ENCODE measurements at regions not wholly inside any gene's neighbourhood (a gene's known extent, or its start where the extent isn't known, plus 50 kb on each side); places are given as distances from the start of the nearest gene placed in this dataset.

DNA sequence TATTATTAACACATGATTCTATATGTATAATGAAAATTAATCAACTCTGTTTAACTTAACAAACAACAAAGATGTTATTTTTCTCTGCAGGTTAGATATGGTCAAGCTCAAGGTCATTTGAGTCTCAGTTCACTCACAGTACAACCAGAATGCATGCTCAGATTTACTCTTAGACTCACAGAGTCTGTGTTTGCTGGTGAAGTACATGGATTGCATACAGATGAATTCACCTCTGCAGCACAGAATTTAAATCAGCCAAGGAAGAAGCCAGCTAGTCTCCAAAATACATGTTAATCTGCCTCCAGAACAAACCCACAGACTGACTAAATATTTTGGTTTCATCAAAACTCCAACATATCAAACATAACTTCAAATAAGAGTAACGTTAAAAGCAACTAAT is 424.5 kb downstream of the RAD51AP2 start:
- TF ChIP-seq, protein P1, sequence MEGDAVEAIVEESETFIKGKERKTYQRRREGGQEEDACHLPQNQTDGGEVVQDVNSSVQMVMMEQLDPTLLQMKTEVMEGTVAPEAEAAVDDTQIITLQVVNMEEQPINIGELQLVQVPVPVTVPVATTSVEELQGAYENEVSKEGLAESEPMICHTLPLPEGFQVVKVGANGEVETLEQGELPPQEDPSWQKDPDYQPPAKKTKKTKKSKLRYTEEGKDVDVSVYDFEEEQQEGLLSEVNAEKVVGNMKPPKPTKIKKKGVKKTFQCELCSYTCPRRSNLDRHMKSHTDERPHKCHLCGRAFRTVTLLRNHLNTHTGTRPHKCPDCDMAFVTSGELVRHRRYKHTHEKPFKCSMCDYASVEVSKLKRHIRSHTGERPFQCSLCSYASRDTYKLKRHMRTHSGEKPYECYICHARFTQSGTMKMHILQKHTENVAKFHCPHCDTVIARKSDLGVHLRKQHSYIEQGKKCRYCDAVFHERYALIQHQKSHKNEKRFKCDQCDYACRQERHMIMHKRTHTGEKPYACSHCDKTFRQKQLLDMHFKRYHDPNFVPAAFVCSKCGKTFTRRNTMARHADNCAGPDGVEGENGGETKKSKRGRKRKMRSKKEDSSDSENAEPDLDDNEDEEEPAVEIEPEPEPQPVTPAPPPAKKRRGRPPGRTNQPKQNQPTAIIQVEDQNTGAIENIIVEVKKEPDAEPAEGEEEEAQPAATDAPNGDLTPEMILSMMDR (IDR thresholded peaks at IDR 0.05; ENCODE audit: insufficient read depth, low read depth, low read length), result no peak
- no peak for TF ChIP-seq EZH2 (IDR thresholded peaks at IDR 0.05; ENCODE audit: insufficient read depth, low read length)
